GM23338 (cell line): ENCODE measurements at regions not wholly inside any gene's neighbourhood (a gene's known extent, or its start where the extent isn't known, plus 50 kb on each side); places are given as distances from the start of the nearest gene placed in this dataset.

Experiments
- CREB1 ChIP-seq: fragments of 250-450 bp; sonication (Bioruptor Pico); IDR thresholded peaks from 2 replicates; pipeline ENCODE4 v1.5.0; 2020; ENCODE audit warnings: low read depth, mild to moderate bottlenecking, moderate library complexity
- ETS1 ChIP-seq: IDR thresholded peaks from 2 replicates; pipeline ENCODE4 v1.6.1; 2016; ENCODE audit warnings: antibody characterized with exemption
- EZH2 ChIP-seq: fragments of 200-600 bp; sonication (generic); IDR thresholded peaks from one replicate; pipeline ENCODE4 v1.8.0; 2017; ENCODE audit warnings: antibody characterized with exemption, mild to moderate bottlenecking, low read depth; ENCODE audit not compliant: unreplicated experiment
- EZH2phosphoT487 ChIP-seq: fragments of 200-600 bp; sonication (generic); IDR thresholded peaks from one replicate; pipeline ENCODE4 v1.8.1; 2018; ENCODE audit warnings: antibody characterized with exemption; ENCODE audit not compliant: unreplicated experiment
- POLR2AphosphoS5 ChIP-seq: IDR thresholded peaks from 2 replicates; pipeline ENCODE4 v1.6.1; 2016; ENCODE audit warnings: antibody characterized with exemption, low read depth
- REST ChIP-seq: IDR thresholded peaks from one replicate; pipeline ENCODE4 v1.6.1; 2018; ENCODE audit warnings: antibody characterized with exemption; ENCODE audit not compliant: unreplicated experiment
- ZNF462 ChIP-seq: fragments of 250-450 bp; sonication (Bioruptor Pico); IDR thresholded peaks from 2 replicates; pipeline ENCODE4 v1.5.0; 2020; ENCODE audit warnings: mild to moderate bottlenecking, moderate library complexity

- TF ChIP-seq ZNF462 (CRISPR knock-in tag) (no peak), CREB1 (no peak), EZH2phosphoT487 (no peak), EZH2 (no peak), POLR2AphosphoS5 (no peak), REST (no peak), ETS1 (no peak)
These were observed 120.7 kb upstream of the MAF start (continued) for GRCh38 chr16:79721270-79721669.
